Colonic mucosa (tissue), 4 donors: ENCODE measurements at regions not wholly inside any gene's neighbourhood (a gene's known extent, or its start where the extent isn't known, plus 50 kb on each side); places are given as distances from the start of the nearest gene placed in this dataset.

Source experiments
- DNase-seq: peaks from one replicate; pipeline ENCODE4 v3.0.0-alpha.2; 2020
- H3K27ac ChIP-seq: fragments of 200-600 bp; one replicate; pipeline ENCODE4 v1.8.0; 2021
- H3K27me3 ChIP-seq: fragments of 200-600 bp; one replicate; pipeline ENCODE4 v1.8.0; 2021
- H3K36me3 ChIP-seq: fragments of 200-600 bp; one replicate; pipeline ENCODE4 v1.8.0; 2021
- H3K4me1 ChIP-seq: fragments of 200-600 bp; one replicate; pipeline ENCODE4 v1.8.0; 2021; ENCODE audit warnings: mild to moderate bottlenecking
- H3K4me3 ChIP-seq: fragments of 200-600 bp; one replicate; pipeline ENCODE4 v1.8.0; 2021
- H3K9ac ChIP-seq, 2 donors: one replicate each; pipeline ENCODE4 v1.7.0; 2013; ENCODE audit warnings: control low read depth in 2 of 2, low read depth in 2 of 2, low read length in 2 of 2
- H3K9me3 ChIP-seq: fragments of 200-600 bp; one replicate; pipeline ENCODE4 v1.8.0; 2021
- intact Hi-C: fragments of 100-400 bp; cut with DNase I; formaldehyde crosslinking; loops from one replicate; pipeline ENCODE4 v1.14.1; 2022
- TF ChIP-seq, protein P1 (sequence below): fragments of 200-600 bp; IDR thresholded peaks from one replicate; pipeline ENCODE4 v1.8.0; 2022; ENCODE audit warnings: antibody characterized with exemption, mild to moderate bottlenecking
- donor health status: healthy.
- donor health status: DM: no; HTN: no; CAD: no.
- donor health status: DM: no; HTN: no; CAD: no.

- DNase-seq, result no peak
- Histone ChIP-seq H3K9ac (no peak overlapping the region), H3K27me3 (no peaks in the 10 kb centered on the region), H3K27ac (no peak overlapping the region), H3K9me3 (no peaks in the 10 kb centered on the region), H3K4me1 (no peaks in the 10 kb centered on the region), H3K36me3 (no peaks in the 10 kb centered on the region), H3K4me3 (no peak overlapping the region)
- TF ChIP-seq, protein P1, sequence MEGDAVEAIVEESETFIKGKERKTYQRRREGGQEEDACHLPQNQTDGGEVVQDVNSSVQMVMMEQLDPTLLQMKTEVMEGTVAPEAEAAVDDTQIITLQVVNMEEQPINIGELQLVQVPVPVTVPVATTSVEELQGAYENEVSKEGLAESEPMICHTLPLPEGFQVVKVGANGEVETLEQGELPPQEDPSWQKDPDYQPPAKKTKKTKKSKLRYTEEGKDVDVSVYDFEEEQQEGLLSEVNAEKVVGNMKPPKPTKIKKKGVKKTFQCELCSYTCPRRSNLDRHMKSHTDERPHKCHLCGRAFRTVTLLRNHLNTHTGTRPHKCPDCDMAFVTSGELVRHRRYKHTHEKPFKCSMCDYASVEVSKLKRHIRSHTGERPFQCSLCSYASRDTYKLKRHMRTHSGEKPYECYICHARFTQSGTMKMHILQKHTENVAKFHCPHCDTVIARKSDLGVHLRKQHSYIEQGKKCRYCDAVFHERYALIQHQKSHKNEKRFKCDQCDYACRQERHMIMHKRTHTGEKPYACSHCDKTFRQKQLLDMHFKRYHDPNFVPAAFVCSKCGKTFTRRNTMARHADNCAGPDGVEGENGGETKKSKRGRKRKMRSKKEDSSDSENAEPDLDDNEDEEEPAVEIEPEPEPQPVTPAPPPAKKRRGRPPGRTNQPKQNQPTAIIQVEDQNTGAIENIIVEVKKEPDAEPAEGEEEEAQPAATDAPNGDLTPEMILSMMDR, result no peak
- intact Hi-C loops, result no loop called here
Observed at GRCh38 chr5:18068826-18069225, 434.6 kb downstream of the TAF11L14 start.

GRCh38 chr5:18069790-18070189 is 435.5 kb downstream of the TAF11L14 start:
- Histone ChIP-seq H3K36me3 (no peaks in the 10 kb centered on the region), H3K27ac (no peak overlapping the region), H3K27me3 (no peaks in the 10 kb centered on the region), H3K9me3 (no peaks in the 10 kb centered on the region), H3K9ac (no peak overlapping the region), H3K4me1 (no peaks in the 10 kb centered on the region), H3K4me3 (no peak overlapping the region)
- intact Hi-C loops, result no loop called here
- DNase-seq, result no peak
- TF ChIP-seq, protein P1, result no peak

GRCh38 chr5:18072600-18072999 is 438.3 kb downstream of the TAF11L14 start:
- H3K9me3 ChIP-seq, result no peaks in the 10 kb centered on the region
- H3K27ac ChIP-seq, result no peak overlapping the region
- H3K27me3 ChIP-seq, result no peaks in the 10 kb centered on the region
- intact Hi-C loops, result no loop called here
- H3K36me3 ChIP-seq, result no peaks in the 10 kb centered on the region
- no peak for DNase-seq
- H3K4me3 ChIP-seq, result no peak overlapping the region
- H3K4me1 ChIP-seq, result no peaks in the 10 kb centered on the region
- TF ChIP-seq, protein P1, result no peak
- H3K9ac ChIP-seq, result no peak overlapping the region

DNA sequence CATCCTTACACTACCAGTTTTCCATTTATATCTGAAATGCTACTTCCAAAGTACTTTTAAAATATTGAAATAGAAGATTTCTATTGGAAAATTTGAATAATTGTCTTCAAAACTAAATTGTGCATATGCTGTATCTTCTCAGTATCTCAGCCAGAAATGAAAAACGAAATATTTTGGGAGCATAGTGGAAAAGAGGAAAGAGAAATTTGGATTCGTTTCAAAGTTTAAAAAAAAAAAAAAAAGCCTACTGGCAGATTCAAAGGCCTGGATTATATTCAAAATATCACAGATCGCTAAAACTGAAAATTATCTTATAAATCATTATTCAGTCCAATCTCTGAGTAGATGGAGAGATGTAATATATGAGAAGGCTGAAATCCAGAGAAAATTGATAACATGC is 440.7 kb downstream of the TAF11L14 start:
- Histone ChIP-seq H3K27me3 (no peaks in the 10 kb centered on the region), H3K27ac (no peak overlapping the region), H3K9ac (no peak overlapping the region), H3K36me3 (no peaks in the 10 kb centered on the region), H3K9me3 (no peaks in the 10 kb centered on the region), H3K4me3 (no peak overlapping the region), H3K4me1 (no peaks in the 10 kb centered on the region)
- DNase-seq, result no peak
- intact Hi-C loops, result no loop called here
- TF ChIP-seq, protein P1, result no peak

- H3K9ac ChIP-seq, result no peak overlapping the region
- TF ChIP-seq, protein P1, result no peak
- H3K4me1 ChIP-seq, result no peaks in the 10 kb centered on the region
- no peak overlapping the region for H3K27ac ChIP-seq
- intact Hi-C loops, result no loop called here
- H3K36me3 ChIP-seq, result no peaks in the 10 kb centered on the region
- H3K4me3 ChIP-seq, result no peak overlapping the region
- no peaks in the 10 kb centered on the region for H3K27me3 ChIP-seq
- H3K9me3 ChIP-seq, result no peaks in the 10 kb centered on the region
- no peak for DNase-seq
Observed at GRCh38 chr5:18078157-18078556, 443.9 kb downstream of the TAF11L14 start.

DNA sequence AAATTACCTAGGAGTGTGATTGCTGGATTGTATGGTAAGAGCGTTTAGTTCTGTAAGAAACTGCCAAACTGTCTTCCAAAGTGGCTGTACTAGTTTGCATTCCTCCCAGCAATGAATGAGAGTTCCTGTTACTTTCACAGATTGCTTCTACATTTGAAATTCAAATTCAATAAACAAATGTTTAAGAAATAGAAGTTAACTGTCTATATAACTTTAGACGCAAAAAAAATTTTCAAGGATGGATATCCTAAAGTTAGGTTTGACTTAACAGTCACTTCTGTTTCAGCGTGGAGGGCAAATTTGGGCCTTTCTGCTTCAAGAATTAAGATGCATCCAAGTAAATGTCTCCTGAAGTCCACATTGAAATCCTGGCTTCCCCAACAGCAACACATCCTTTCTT is 445.6 kb downstream of the TAF11L14 start:
- no peaks in the 10 kb centered on the region for H3K36me3 ChIP-seq
- no peak overlapping the region for H3K4me3 ChIP-seq
- intact Hi-C loops, result no loop called here
- TF ChIP-seq, protein P1, result no peak
- DNase-seq, result no peak
- H3K27me3 ChIP-seq, result no peaks in the 10 kb centered on the region
- no peak overlapping the region for H3K27ac ChIP-seq
- H3K9ac ChIP-seq, result no peak overlapping the region
- H3K4me1 ChIP-seq, result no peaks in the 10 kb centered on the region
- H3K9me3 ChIP-seq, result no peaks in the 10 kb centered on the region
